ENCODE measurements at regions not wholly inside any gene's neighbourhood (a gene's known extent, or its start where the extent isn't known, plus 50 kb on each side); places are given as distances from the start of the nearest gene placed in this dataset.

- TF ChIP-seq, protein P1, sequence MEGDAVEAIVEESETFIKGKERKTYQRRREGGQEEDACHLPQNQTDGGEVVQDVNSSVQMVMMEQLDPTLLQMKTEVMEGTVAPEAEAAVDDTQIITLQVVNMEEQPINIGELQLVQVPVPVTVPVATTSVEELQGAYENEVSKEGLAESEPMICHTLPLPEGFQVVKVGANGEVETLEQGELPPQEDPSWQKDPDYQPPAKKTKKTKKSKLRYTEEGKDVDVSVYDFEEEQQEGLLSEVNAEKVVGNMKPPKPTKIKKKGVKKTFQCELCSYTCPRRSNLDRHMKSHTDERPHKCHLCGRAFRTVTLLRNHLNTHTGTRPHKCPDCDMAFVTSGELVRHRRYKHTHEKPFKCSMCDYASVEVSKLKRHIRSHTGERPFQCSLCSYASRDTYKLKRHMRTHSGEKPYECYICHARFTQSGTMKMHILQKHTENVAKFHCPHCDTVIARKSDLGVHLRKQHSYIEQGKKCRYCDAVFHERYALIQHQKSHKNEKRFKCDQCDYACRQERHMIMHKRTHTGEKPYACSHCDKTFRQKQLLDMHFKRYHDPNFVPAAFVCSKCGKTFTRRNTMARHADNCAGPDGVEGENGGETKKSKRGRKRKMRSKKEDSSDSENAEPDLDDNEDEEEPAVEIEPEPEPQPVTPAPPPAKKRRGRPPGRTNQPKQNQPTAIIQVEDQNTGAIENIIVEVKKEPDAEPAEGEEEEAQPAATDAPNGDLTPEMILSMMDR (IDR thresholded peaks at IDR 0.05): no peak
- TF ChIP-seq POLR2A (IDR thresholded peaks at IDR 0.05): no peak
These were observed 112.3 kb upstream of the SFRP2 start for GRCh38 chr4:153901220-153901619.

Measured in testis (tissue), 2 donors.